UCSD-AML1 (cell line): ENCODE measurements at regions not wholly inside any gene's neighbourhood (a gene's known extent, or its start where the extent isn't known, plus 50 kb on each side); places are given as distances from the start of the nearest gene placed in this dataset.
"Not testable (repeated sequence)": the region's sequence is repeated elsewhere in the genome, so short reads cannot be mapped to it uniquely, and the experiment has no call there.

ENCODE experiments used
- DNase-seq: peaks from one replicate; lab custom pipeline; 2025; ENCODE audit not compliant: unreplicated experiment; lab: John Stamatoyannopoulos, UW

- peak; percentile 27 for DNase-seq
Observed at GRCh38 chr15:58355382-58355971, 76.3 kb upstream of the LIPC start.

- no peak for DNase-seq
Observed at GRCh38 chr15:58355973-58356372, 75.8 kb upstream of the LIPC start.

- DNase-seq, result no peak
Observed at GRCh38 chr15:58357529-58358476, 74.0 kb upstream of the LIPC start.

- DNase-seq, result no peak
Observed at GRCh38 chr15:58360421-58361090, 71.2 kb upstream of the LIPC start.

GRCh38 chr15:58361273-58361759 lies 70.5 kb upstream of the LIPC start:
- no peak for DNase-seq

GRCh38 chr15:58362262-58362922 lies 69.4 kb upstream of the LIPC start:
- no peak for DNase-seq

- DNase-seq, result peak; percentile 25
Observed at GRCh38 chr15:58363118-58363517, 68.7 kb upstream of the LIPC start.

- DNase-seq, result not testable (repeated sequence)
Observed at GRCh38 chr15:58363673-58364072, 68.1 kb upstream of the LIPC start.

GRCh38 chr15:58365098-58365497 lies 66.7 kb upstream of the LIPC start:
- not testable (repeated sequence) for DNase-seq

- DNase-seq, result peak; percentile 59
Observed at GRCh38 chr15:58369261-58369701, 62.5 kb upstream of the LIPC start.

GRCh38 chr15:58369956-58370355 lies 61.8 kb upstream of the LIPC start:
- no peak for DNase-seq

- DNase-seq, result no peak
Observed at GRCh38 chr15:58374147-58374546, 57.6 kb upstream of the LIPC start.

- DNase-seq, result no peak
Observed at GRCh38 chr15:58377193-58377592, 54.6 kb upstream of the LIPC start.

- no peak for DNase-seq
Observed at GRCh38 chr15:58378241-58379085, 53.3 kb upstream of the LIPC start.

GRCh38 chr15:58379454-58379853 lies 52.3 kb upstream of the LIPC start:
- DNase-seq, result not testable (repeated sequence)

GRCh38 chr15:58380280-58380945 lies 51.4 kb upstream of the LIPC start:
- DNase-seq, result no peak

- DNase-seq, result no peak
Observed at GRCh38 chr15:58381697-58382096, 50.1 kb upstream of the LIPC start.
